RWPE1 (cell line): ENCODE measurements at regions not wholly inside any gene's neighbourhood (a gene's known extent, or its start where the extent isn't known, plus 50 kb on each side); places are given as distances from the start of the nearest gene placed in this dataset.
"Not testable (repeated sequence)": the region's sequence is repeated elsewhere in the genome, so short reads cannot be mapped to it uniquely, and the experiment has no call there.

Experiments
- CTCF ChIA-PET: fragments of 350-600 bp; sonication (Branson Sonifier 250); formaldehyde crosslinking; extraction: SDS; loops from one replicate; lab custom pipeline; 2021; lab: Yijun Ruan, JAX
- POLR2A ChIA-PET: fragments of 400-600 bp; formaldehyde crosslinking; extraction: SDS; loops from one replicate; lab custom pipeline; 2020; ENCODE audit warnings: antibody characterized with exemption; ENCODE audit not compliant: low non-redundant PET; lab: Yijun Ruan, JAX
- DNase-seq: peaks from one replicate; pipeline ENCODE4 v3.0.0; 2012; ENCODE audit warnings: low spot score
- H3K27ac ChIP-seq: fragments of 450-650 bp; 2 replicates; pipeline ENCODE4 v1.5.1; 2017
- TF ChIP-seq, protein P1 (sequence below): fragments of 450-650 bp; conservative IDR thresholded peaks from 2 replicates; pipeline ENCODE4 v1.5.1; 2017; ENCODE audit warnings: low read depth, mild to moderate bottlenecking

DNA sequence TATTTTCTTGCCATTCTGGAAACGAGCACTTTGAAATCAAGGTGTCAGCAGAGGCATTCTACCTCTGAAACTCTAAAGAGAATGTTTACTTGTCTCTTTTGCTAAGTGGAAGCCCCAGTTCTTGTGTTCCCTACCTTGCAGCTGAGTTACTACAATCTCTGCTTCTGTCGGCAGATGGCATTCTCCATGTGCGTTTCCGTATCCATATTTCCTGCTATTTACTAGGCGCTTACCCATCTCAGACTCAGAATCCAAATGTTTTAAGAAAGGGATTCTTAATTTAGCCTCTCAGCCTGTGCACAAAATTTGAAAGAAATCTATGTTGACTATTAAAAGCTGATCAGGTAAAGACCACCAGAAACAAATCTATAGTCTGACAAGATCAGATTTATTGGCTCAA is 221.3 kb upstream of the FTMT start:
- ChIA-PET POLR2A (no interaction called here), CTCF (interaction anchor here (0.6 kb wide), 2 partner anchors 28 to 1479 kb away, joined by 4 read pairs; no protein-coding TSS in a partner anchor)
- no peak for DNase-seq
- H3K27ac ChIP-seq, result no peak overlapping the region
- TF ChIP-seq, protein P1, sequence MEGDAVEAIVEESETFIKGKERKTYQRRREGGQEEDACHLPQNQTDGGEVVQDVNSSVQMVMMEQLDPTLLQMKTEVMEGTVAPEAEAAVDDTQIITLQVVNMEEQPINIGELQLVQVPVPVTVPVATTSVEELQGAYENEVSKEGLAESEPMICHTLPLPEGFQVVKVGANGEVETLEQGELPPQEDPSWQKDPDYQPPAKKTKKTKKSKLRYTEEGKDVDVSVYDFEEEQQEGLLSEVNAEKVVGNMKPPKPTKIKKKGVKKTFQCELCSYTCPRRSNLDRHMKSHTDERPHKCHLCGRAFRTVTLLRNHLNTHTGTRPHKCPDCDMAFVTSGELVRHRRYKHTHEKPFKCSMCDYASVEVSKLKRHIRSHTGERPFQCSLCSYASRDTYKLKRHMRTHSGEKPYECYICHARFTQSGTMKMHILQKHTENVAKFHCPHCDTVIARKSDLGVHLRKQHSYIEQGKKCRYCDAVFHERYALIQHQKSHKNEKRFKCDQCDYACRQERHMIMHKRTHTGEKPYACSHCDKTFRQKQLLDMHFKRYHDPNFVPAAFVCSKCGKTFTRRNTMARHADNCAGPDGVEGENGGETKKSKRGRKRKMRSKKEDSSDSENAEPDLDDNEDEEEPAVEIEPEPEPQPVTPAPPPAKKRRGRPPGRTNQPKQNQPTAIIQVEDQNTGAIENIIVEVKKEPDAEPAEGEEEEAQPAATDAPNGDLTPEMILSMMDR, result peak; percentile 40

- POLR2A ChIA-PET, result no interaction called here
These were observed 216.7 kb upstream of the FTMT start for GRCh38 chr5:121634946-121635345.

GRCh38 chr5:121638126-121638525 is 213.6 kb upstream of the FTMT start:
- ChIA-PET POLR2A (no interaction called here), CTCF (interaction anchor here (0.5 kb wide), 1 partner anchor 26 kb away, joined by 3 read pairs; no protein-coding TSS in a partner anchor)
- no peak overlapping the region for H3K27ac ChIP-seq
- DNase-seq, result no peak
- TF ChIP-seq, protein P1, result no peak

More at GRCh38 chr5:121634946-121635345, 216.7 kb upstream of the FTMT start:
- H3K27ac ChIP-seq, result no peak overlapping the region
- TF ChIP-seq, protein P1, result no peak
- CTCF ChIA-PET, result no interaction called here
- no peak for DNase-seq

- TF ChIP-seq, protein P1, result no peak
- ChIA-PET CTCF (no interaction called here), POLR2A (no interaction called here)
- DNase-seq, result no peak
- H3K27ac ChIP-seq, result no peak overlapping the region
These were observed 211.4 kb upstream of the FTMT start for GRCh38 chr5:121640298-121640697.

DNA sequence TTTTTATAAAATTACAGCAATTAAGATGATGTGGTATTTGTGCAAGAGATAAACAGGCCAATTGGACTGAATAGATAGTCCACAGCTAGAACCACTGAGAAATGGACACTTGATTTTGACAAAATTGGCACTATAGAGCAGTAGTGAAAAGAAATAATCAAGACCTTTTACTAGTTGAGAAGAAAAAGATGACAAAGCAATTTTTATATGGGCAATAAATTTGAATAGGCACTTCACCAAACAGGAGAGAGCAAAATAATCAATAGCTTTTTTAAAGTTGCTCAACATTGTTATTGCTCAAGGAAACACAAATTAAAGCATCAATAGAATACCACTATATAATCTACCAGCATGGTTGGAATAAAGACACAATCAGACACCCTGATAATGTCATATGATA is 193.5 kb upstream of the FTMT start:
- CTCF ChIA-PET, result interaction anchor here (1.0 kb wide), 1 partner anchor 28 kb away, joined by 4 read pairs; no protein-coding TSS in a partner anchor
- no peak overlapping the region for H3K27ac ChIP-seq
- TF ChIP-seq, protein P1, result no peak
- POLR2A ChIA-PET, result no interaction called here
- DNase-seq, result no peak

GRCh38 chr5:121660142-121660541 is 191.5 kb upstream of the FTMT start:
- CTCF ChIA-PET, result interaction anchor here (0.6 kb wide), 1 partner anchor 32 kb away, joined by 3 read pairs; no protein-coding TSS in a partner anchor

GRCh38 chr5:121665542-121665941 is 186.1 kb upstream of the FTMT start:
- H3K27ac ChIP-seq, DNase-seq, CTCF ChIA-PET, POLR2A ChIA-PET: not testable (repeated sequence)

More at GRCh38 chr5:121660142-121660541, 191.5 kb upstream of the FTMT start:
- DNase-seq, result no peak
- H3K27ac ChIP-seq, result no peak overlapping the region
- POLR2A ChIA-PET, result no interaction called here
- TF ChIP-seq, protein P1, result no peak
